Gastrocnemius medialis (tissue), 4 donors: ENCODE measurements at regions not wholly inside any gene's neighbourhood (a gene's known extent, or its start where the extent isn't known, plus 50 kb on each side); places are given as distances from the start of the nearest gene placed in this dataset.

Experiments
- POLR2A ChIP-seq, 2 donors: fragments of 450-650 bp; IDR thresholded peaks; one replicate each; pipeline ENCODE4 v1.6.1; 2017; ENCODE audit warnings: antibody characterized with exemption in 2 of 2, mild to moderate bottlenecking in 2 of 2, moderate library complexity in 2 of 2
- TF ChIP-seq, protein P1 (sequence below), 5 experiments: fragments of 450-650 bp in 3 of 5; fragments of 200-600 bp in 2 of 5; sonication (generic) in 2 of 5; IDR thresholded peaks in 4 of 5; conservative IDR thresholded peaks in 1 of 5; 1 replicate in 4 of 5; 2 replicates in 1 of 5; pipeline ENCODE4 v1.5.1; 2016 to 2019; ENCODE audit warnings: antibody characterized with exemption in 5 of 5, mild to moderate bottlenecking in 3 of 5, moderate library complexity in 3 of 5

DNA sequence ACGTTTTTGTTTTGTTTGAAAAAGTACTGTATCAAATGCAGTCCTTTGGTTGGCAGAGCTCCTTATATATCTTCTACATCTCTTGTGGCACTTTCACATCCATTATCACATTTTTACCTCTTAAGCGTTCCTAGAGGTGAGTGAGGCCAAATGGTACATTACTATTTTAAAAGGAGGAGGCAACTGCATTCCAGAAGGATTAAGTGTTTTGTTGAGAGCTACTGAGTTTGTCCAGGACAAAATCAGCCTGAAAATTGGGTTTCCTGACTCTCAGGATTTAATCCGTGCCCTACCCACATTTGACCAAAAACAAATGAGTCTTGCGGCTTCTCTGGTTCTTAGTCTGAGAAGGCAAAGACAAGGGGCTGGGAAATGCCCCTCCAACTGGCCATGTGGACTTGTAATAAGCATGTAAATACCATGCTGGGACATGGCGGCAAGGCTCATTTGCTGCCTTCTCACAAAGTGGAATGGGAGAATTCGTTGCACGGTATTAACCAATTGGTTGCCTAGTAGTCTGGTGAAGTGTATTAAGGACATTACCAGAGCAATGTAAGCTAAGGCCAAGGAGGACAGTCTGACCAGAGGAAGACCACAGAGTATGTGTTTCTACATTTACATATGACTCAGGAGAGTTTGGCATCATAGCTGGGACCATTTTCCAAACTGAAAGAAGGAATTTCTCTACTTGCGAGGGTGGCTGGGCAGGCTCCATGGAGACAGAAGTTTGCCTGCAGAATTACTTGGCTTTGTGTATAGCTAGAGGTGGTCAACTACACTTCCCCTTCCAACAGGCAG, 175.8 kb upstream of the PLXNC1 start:
- TF ChIP-seq, protein P1, sequence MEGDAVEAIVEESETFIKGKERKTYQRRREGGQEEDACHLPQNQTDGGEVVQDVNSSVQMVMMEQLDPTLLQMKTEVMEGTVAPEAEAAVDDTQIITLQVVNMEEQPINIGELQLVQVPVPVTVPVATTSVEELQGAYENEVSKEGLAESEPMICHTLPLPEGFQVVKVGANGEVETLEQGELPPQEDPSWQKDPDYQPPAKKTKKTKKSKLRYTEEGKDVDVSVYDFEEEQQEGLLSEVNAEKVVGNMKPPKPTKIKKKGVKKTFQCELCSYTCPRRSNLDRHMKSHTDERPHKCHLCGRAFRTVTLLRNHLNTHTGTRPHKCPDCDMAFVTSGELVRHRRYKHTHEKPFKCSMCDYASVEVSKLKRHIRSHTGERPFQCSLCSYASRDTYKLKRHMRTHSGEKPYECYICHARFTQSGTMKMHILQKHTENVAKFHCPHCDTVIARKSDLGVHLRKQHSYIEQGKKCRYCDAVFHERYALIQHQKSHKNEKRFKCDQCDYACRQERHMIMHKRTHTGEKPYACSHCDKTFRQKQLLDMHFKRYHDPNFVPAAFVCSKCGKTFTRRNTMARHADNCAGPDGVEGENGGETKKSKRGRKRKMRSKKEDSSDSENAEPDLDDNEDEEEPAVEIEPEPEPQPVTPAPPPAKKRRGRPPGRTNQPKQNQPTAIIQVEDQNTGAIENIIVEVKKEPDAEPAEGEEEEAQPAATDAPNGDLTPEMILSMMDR (IDR thresholded peaks at IDR 0.05 in 4 of 5, conservative IDR thresholded peaks at IDR 0.05 in 1 of 5), result no peak
- TF ChIP-seq POLR2A (IDR thresholded peaks at IDR 0.05), result no peak
